Fibroblast of skin of back (primary cell): ENCODE measurements at regions not wholly inside any gene's neighbourhood (a gene's known extent, or its start where the extent isn't known, plus 50 kb on each side); places are given as distances from the start of the nearest gene placed in this dataset.

Source experiments
- DNase-seq: peaks from one replicate; pipeline ENCODE4 v3.0.0-alpha.2; 2013

GRCh38 chr10:4661511-4662255 is 164.3 kb upstream of the AKR1E2 start:
- no peak for DNase-seq

DNA sequence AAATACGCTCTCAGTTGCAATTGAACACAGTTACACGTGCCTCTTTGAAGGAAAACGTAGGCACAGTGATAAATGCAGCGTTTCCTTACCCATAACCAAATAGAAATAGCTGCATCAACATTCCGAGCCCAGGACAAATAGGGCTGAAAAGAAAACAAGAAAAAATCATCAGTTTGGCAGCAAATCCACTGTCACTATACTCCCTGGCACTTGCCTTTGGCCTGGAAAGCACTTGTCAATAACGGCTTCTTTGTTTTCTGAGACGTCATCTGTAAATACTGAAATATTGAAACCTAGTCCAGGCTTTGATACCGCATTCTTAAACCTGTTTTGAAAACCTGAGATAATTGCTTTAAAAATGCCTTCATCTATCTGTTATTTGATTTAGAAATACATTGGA is 167.2 kb upstream of the AKR1E2 start:
- no peak for DNase-seq

- DNase-seq: peak; percentile 70
Measured at GRCh38 chr10:4656576-4657194, 169.3 kb upstream of the AKR1E2 start.

- no peak for DNase-seq
Measured at GRCh38 chr10:4655879-4656278, 170.1 kb upstream of the AKR1E2 start.

DNA sequence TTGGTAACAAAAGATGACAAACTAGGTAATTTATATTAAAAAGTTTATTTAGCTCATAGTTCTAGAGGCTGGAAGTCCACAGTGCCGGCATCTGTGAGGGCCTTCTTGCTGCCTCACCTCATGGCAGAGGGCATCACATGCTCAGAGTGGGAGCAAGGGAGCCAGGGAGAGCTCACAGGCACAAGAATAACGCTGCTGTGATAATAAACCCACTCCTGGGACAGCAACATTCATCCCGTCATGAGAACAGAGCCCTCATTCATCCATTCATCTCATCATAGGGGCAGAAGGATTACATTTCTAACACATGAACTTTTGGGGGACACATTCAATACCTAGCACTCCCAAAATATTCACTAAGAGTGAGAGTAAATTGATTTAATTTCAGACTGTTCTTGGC is 170.6 kb upstream of the AKR1E2 start:
- no peak for DNase-seq

DNA sequence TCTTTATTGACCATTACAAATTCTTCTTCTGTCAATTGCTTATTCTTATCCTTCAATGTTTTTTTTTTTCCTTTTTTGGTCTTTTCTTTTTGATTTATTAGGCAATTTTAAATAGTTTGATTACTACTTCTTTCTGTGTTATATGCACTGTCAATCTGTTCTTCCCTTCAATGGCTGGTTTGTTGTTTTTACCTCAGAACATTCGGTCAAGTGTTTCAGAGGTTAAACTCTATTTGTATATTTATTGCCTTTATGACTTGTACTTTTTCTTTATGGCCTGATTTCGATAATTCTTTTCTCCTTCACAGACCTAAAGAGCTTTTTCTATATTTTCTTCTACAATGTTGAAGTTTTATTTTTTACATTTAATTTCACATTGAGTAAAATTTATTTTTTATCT is 171.5 kb upstream of the AKR1E2 start:
- DNase-seq: no peak

- no peak for DNase-seq
Measured at GRCh38 chr10:4653160-4653559, 172.8 kb upstream of the AKR1E2 start.

- no peak for DNase-seq
Measured at GRCh38 chr10:4652111-4653010, 173.6 kb upstream of the AKR1E2 start.

- no peak for DNase-seq
Measured at GRCh38 chr10:4651404-4652037, 174.5 kb upstream of the AKR1E2 start.

GRCh38 chr10:4650582-4650981 is 175.4 kb upstream of the AKR1E2 start:
- DNase-seq: peak; percentile 40

GRCh38 chr10:4649886-4650508 is 176.0 kb upstream of the AKR1E2 start:
- peak; percentile 29 for DNase-seq

DNA sequence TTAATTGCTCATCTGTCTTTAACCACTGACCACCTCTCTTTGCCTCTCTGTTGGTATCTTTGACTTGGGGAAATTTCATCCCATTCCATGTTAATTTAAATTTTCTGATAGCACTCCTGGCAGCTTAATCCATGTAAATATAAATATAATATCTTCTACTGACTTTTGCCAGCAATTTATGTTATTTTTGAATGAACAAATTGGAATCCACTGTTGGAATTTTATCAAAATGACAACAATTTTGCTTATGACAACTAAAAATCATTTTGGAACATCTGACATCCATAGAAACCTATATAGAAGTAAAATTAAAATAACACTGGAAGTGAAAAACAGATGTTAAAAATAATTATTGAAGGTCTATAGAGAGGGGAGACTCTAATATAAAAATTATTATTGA is 176.5 kb upstream of the AKR1E2 start:
- DNase-seq: no peak

DNA sequence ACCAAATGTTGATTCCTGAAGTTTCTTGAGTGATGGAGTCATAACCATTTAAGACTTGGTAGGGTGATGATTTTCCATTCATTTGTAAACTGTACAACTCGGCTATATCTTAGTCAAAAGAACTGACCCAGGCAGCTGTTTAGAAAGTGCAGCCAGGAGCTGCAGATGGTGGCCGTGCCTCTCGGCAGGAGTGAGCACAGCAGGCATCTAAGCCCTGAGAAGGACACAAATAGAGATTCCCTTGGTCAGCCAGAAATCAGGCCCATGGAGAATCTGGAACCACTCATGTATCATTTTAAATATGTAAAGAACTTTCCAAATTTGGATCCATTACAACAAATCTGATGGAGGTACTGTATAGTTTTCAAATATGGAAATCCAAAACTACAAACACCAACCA is 177.0 kb upstream of the AKR1E2 start:
- DNase-seq: no peak

- DNase-seq: peak; percentile 50
Measured at GRCh38 chr10:4647109-4647785, 178.8 kb upstream of the AKR1E2 start.

GRCh38 chr10:4646547-4646946 is 179.5 kb upstream of the AKR1E2 start:
- no peak for DNase-seq

DNA sequence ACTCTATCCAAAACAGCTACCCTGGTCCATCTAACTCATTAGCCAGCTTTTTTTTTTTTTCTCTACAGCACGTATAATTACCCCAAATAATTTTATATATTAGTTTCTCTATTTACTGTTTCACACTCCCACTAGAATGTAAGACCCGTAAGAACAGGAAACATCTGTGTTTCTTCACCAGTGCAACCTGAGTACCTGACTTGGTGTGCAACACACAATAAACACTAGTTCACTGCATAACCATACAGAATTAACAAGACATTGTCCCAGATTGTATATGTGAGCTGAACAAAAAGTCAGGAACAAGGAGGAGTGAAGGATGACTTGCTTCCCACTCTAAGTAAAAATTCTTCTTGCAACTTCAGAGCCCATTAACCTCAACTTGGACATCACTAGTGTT is 180.2 kb upstream of the AKR1E2 start:
- DNase-seq: no peak

DNA sequence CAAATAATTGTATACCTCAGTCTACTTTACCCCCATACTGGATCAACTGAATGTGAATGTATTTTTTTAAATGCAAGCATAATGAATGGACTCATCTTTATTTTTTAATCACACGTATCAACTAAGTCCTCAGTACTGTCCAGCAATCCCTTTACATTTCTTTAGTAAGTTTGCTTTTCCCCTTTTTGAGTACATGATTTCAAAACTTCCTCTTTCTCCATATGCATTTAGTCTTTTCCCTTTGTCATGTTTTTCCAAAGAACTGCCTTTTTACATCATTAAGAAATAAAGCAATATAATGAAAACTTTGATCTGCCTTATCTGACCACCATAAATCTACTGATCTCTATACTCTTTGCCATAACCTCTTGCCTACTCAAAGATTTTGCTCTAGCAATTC is 182.5 kb upstream of the AKR1E2 start:
- no peak for DNase-seq

GRCh38 chr10:4639960-4640359 is 186.0 kb upstream of the AKR1E2 start:
- no peak for DNase-seq

GRCh38 chr10:4638099-4638498 is 187.9 kb upstream of the AKR1E2 start:
- DNase-seq: no peak

DNA sequence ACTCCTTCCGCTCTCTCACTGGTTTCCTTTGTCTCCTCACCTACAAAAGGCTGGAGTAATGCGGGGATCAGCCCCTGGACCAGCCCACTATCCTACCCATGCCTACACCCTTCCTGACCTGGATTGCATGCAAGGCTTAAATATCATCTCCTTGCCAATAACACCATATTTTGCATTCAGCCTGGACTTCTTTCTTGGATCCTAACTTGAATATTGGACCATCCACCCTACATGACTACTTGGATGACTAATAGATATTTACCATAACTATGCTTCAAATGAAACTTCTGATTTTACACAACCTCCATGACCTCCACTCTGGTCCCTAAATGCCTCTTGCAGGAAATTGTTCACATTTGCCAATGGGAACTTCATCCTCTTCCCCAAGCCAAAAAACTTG is 188.3 kb upstream of the AKR1E2 start:
- no peak for DNase-seq

GRCh38 chr10:4635883-4636282 is 190.1 kb upstream of the AKR1E2 start:
- no peak for DNase-seq

- no peak for DNase-seq
Measured at GRCh38 chr10:4635388-4635787, 190.6 kb upstream of the AKR1E2 start.
